GM19468 (cell line): ENCODE measurements at regions not wholly inside any gene's neighbourhood (a gene's known extent, or its start where the extent isn't known, plus 50 kb on each side); places are given as distances from the start of the nearest gene placed in this dataset.
A peak's percentile ranks its signal among the peaks of the same experiment; 100 is the strongest.

Experiments used
- ATAC-seq: cut with Tn5 transposase; IDR thresholded peaks from one replicate; pipeline ENCODE4 v1.9.1; 2021; ENCODE audit warnings: mild to moderate bottlenecking, moderate library complexity, moderate number of reproducible peaks; ENCODE audit not compliant: unreplicated experiment; ENCODE audit errors: extremely low read depth

GRCh38 chr6:139625998-139626975 lies 251.8 kb upstream of the CITED2 start:
- no peak for ATAC-seq

- ATAC-seq, result no peak
Measured at GRCh38 chr6:139625081-139625939, 250.9 kb upstream of the CITED2 start.

- ATAC-seq, result no peak
Measured at GRCh38 chr6:139623372-139623771, 248.9 kb upstream of the CITED2 start.

- ATAC-seq, result no peak
Measured at GRCh38 chr6:139613496-139613895, 239.0 kb upstream of the CITED2 start.

GRCh38 chr6:139612135-139612465 lies 237.7 kb upstream of the CITED2 start:
- ATAC-seq, result no peak

- no peak for ATAC-seq
Measured at GRCh38 chr6:139611327-139612134, 237.1 kb upstream of the CITED2 start.

- ATAC-seq, result no peak
Measured at GRCh38 chr6:139608466-139609261, 234.2 kb upstream of the CITED2 start.

- ATAC-seq, result no peak
Measured at GRCh38 chr6:139605350-139605749, 230.9 kb upstream of the CITED2 start.

GRCh38 chr6:139603581-139603980 lies 229.1 kb upstream of the CITED2 start:
- no peak for ATAC-seq

- ATAC-seq, result no peak
Measured at GRCh38 chr6:139602577-139602976, 228.1 kb upstream of the CITED2 start.

- peak; percentile 80 for ATAC-seq
Measured at GRCh38 chr6:139600919-139601475, 226.5 kb upstream of the CITED2 start.

- ATAC-seq, result no peak
Measured at GRCh38 chr6:139600343-139600742, 225.9 kb upstream of the CITED2 start.

- no peak for ATAC-seq
Measured at GRCh38 chr6:139597771-139598755, 223.6 kb upstream of the CITED2 start.

GRCh38 chr6:139597087-139597763 lies 222.8 kb upstream of the CITED2 start:
- no peak for ATAC-seq

- no peak for ATAC-seq
Measured at GRCh38 chr6:139595183-139595582, 220.7 kb upstream of the CITED2 start.

- no peak for ATAC-seq
Measured at GRCh38 chr6:139594333-139594965, 220.0 kb upstream of the CITED2 start.

- no peak for ATAC-seq
Measured at GRCh38 chr6:139593081-139593480, 218.6 kb upstream of the CITED2 start.
